Epithelial cell of esophagus (primary cell): ENCODE measurements at regions not wholly inside any gene's neighbourhood (a gene's known extent, or its start where the extent isn't known, plus 50 kb on each side); places are given as distances from the start of the nearest gene placed in this dataset.

Experiments
- DNase-seq: peaks from one replicate; pipeline ENCODE4 v3.0.0; 2010; ENCODE audit warnings: low read depth
- H3K4me3 ChIP-seq: 2 replicates; pipeline ENCODE4 v1.5.1; 2011; ENCODE audit warnings: mild to moderate bottlenecking, low read length, control low read depth
- CTCF ChIP-seq: IDR thresholded peaks from 2 replicates; pipeline ENCODE4 v1.5.1; 2011; ENCODE audit warnings: low read depth, mild to moderate bottlenecking, low read length, control low read depth, inconsistent platforms; ENCODE audit not compliant: insufficient read depth; ENCODE audit errors: missing control alignments

- no peak for DNase-seq
- no peak overlapping the region for H3K4me3 ChIP-seq
- no peak for TF ChIP-seq CTCF
These were observed 165.1 kb downstream of the GJA1 start for GRCh38 chr6:121600389-121601168.

GRCh38 chr6:121603486-121603885 lies 168.0 kb downstream of the GJA1 start:
- no peak overlapping the region for H3K4me3 ChIP-seq
- TF ChIP-seq CTCF = no peak
- peak; percentile 62 for DNase-seq

- no peak for TF ChIP-seq CTCF
- H3K4me3 ChIP-seq = no peak overlapping the region
- DNase-seq = no peak
These were observed 172.3 kb downstream of the GJA1 start for GRCh38 chr6:121607721-121608120.

- DNase-seq = peak; percentile 37
- no peak for TF ChIP-seq CTCF
- no peak overlapping the region for H3K4me3 ChIP-seq
These were observed 172.8 kb downstream of the GJA1 start for GRCh38 chr6:121608270-121608669.

- TF ChIP-seq CTCF = no peak
- no peak for DNase-seq
- no peak overlapping the region for H3K4me3 ChIP-seq
These were observed 173.8 kb downstream of the GJA1 start for GRCh38 chr6:121609281-121609680.

- DNase-seq = no peak
- H3K4me3 ChIP-seq = no peak overlapping the region
- no peak for TF ChIP-seq CTCF
These were observed 177.5 kb downstream of the GJA1 start for GRCh38 chr6:121612927-121613326.

GRCh38 chr6:121614115-121614514 lies 178.7 kb downstream of the GJA1 start:
- no peak for TF ChIP-seq CTCF
- no peak overlapping the region for H3K4me3 ChIP-seq
- DNase-seq = no peak
